ENCODE measurements at regions not wholly inside any gene's neighbourhood (a gene's known extent, or its start where the extent isn't known, plus 50 kb on each side); places are given as distances from the start of the nearest gene placed in this dataset.
"Not testable (repeated sequence)": the region's sequence is repeated elsewhere in the genome, so short reads cannot be mapped to it uniquely, and the experiment has no call there.

DNA sequence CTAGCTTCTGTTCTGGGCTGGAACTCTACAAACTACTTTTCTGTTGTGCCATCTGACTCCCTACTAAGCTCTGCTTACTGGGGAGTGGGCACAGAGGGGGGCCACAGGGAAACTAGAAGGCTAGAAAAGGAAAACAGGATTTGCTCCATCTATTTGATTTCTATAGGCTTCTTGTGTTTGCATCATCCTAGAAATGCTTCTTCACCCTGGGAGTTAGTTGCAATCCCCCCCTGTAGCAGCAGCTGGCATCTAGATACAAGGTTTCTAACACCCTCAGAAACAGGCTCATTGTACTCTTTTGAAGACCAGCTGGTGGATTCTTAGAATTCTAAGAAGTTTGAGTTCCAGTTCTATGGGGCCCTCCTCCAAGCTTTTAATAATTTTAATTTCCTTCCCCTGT lies 213.4 kb downstream of the TMA16 start:
- Histone ChIP-seq H3K4me2 (no peak overlapping the region), H3K4me3 (no peak overlapping the region), H3K4me1 (no peaks in the 10 kb centered on the region), H3K9me3 (no peaks in the 10 kb centered on the region), H3K27ac (no peak overlapping the region)
- TF ChIP-seq BHLHE40 (IDR thresholded peaks at IDR 0.05; ENCODE audit: low read depth, low read length) (no peak), FOXS1 (CRISPR knock-in tag; IDR thresholded peaks at IDR 0.05) (no peak), HOXB13 (CRISPR knock-in tag; IDR thresholded peaks at IDR 0.05; ENCODE audit: low read depth) (no peak), CBX8 (IDR thresholded peaks at IDR 0.05) (no peak), MAFK (IDR thresholded peaks at IDR 0.05; ENCODE audit: partially characterized antibody) (no peak), RCOR1 (IDR thresholded peaks at IDR 0.05; ENCODE audit: low read depth, low read length) (no peak), CEBPB (IDR thresholded peaks at IDR 0.05) (no peak), JUN (IDR thresholded peaks at IDR 0.05) (no peak), TP53 (CRISPR knock-in tag; IDR thresholded peaks at IDR 0.05) (no peak), RAD21 (conservative IDR thresholded peaks at IDR 0.05 in 1 of 2, IDR thresholded peaks at IDR 0.05 in 1 of 2) (no peak), SREBF2 (IDR thresholded peaks at IDR 0.05) (no peak), PHF8 (IDR thresholded peaks at IDR 0.05; ENCODE audit: borderline replicate concordance, low read depth) (no peak), MYC (IDR thresholded peaks at IDR 0.05; ENCODE audit: borderline replicate concordance, low read length) (no peak)
- TF ChIP-seq, protein P1, sequence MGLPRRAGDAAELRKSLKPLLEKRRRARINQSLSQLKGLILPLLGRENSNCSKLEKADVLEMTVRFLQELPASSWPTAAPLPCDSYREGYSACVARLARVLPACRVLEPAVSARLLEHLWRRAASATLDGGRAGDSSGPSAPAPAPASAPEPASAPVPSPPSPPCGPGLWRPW (IDR thresholded peaks at IDR 0.05), result no peak
- TF ChIP-seq, protein P2, sequence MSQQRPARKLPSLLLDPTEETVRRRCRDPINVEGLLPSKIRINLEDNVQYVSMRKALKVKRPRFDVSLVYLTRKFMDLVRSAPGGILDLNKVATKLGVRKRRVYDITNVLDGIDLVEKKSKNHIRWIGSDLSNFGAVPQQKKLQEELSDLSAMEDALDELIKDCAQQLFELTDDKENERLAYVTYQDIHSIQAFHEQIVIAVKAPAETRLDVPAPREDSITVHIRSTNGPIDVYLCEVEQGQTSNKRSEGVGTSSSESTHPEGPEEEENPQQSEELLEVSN (IDR thresholded peaks at IDR 0.05; ENCODE audit: borderline replicate concordance, low read depth), result no peak
- ChIA-PET CTCF (no interaction called here), POLR2A (no interaction called here)
- ATAC-seq, result no peak
- no peak for DNase-seq (ENCODE audit: low read depth in 1 of 2, low spot score in 1 of 2)
- FAIRE-seq, result no peak

DNA sequence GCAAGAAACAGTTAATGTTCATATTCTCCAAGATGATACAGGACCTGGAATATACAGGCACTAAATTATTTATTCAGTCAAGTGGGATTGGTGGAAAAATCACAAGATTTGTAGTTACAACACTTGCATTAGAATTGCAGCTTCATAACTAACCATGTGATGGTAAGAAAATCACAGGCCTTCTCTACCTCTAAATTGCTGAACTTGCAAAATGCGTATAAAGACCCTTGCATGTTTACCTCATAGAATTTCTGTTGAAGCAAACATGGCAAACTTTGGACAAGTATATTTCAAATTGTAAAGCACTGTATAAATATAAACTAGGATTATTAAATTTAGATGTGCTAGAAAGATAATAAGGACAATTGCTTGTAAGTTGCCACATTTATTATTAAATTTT lies 215.1 kb downstream of the TMA16 start:
- FAIRE-seq, result no peak

DNA sequence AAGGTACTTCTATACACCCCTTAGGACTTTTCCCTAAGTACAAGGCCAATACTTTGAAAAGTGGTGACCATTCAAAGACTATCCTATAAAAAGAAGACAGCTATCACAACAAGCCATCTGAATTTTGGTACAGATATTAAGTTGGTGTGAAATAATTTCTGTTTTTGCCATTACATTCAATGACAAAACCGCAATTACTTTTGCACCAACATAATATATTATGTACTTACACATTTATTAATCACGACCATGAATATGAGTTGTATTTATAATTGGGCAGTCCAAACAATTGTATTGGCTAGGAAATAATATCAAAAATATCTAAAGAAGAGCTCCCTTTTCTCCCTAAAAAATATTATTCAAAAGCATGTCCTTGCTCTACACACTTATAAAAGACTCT lies 215.7 kb downstream of the TMA16 start:
- 4% methylated on average over 2 of the region's 2 CpGs for whole genome bisulfite sequencing (ENCODE audit: missing lambda C conversion rate)
- Histone ChIP-seq H3K4me2 (no peak overlapping the region), H3K9me3 (no peaks in the 10 kb centered on the region), H3K4me1 (no peaks in the 10 kb centered on the region), H3K27ac (no peak overlapping the region), H3K4me3 (no peak overlapping the region)
- ATAC-seq (no peak), DNase-seq (ENCODE audit: low read depth in 1 of 2, low spot score in 1 of 2) (no peak), FAIRE-seq (no peak)
- CTCF ChIA-PET, result no interaction called here
- no peak for TF ChIP-seq EHMT2 (IDR thresholded peaks at IDR 0.05; ENCODE audit: low read depth)
- no peak for TF ChIP-seq HOXB5 (CRISPR knock-in tag; IDR thresholded peaks at IDR 0.05)
- TF ChIP-seq, protein P3, sequence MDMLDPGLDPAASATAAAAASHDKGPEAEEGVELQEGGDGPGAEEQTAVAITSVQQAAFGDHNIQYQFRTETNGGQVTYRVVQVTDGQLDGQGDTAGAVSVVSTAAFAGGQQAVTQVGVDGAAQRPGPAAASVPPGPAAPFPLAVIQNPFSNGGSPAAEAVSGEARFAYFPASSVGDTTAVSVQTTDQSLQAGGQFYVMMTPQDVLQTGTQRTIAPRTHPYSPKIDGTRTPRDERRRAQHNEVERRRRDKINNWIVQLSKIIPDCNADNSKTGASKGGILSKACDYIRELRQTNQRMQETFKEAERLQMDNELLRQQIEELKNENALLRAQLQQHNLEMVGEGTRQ (IDR thresholded peaks at IDR 0.05), result no peak
- no peak for TF ChIP-seq HOXB13 (CRISPR knock-in tag; IDR thresholded peaks at IDR 0.05; ENCODE audit: low read depth)
- TF ChIP-seq, protein P4, sequence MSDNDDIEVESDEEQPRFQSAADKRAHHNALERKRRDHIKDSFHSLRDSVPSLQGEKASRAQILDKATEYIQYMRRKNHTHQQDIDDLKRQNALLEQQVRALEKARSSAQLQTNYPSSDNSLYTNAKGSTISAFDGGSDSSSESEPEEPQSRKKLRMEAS (IDR thresholded peaks at IDR 0.05), result no peak
- no peak for TF ChIP-seq CBX8 (IDR thresholded peaks at IDR 0.05)
- no peak for TF ChIP-seq KDM5A (IDR thresholded peaks at IDR 0.05)
- no peak for TF ChIP-seq POLR2A (IDR thresholded peaks at IDR 0.05; ENCODE audit: low read length)
- TF ChIP-seq, protein P5, sequence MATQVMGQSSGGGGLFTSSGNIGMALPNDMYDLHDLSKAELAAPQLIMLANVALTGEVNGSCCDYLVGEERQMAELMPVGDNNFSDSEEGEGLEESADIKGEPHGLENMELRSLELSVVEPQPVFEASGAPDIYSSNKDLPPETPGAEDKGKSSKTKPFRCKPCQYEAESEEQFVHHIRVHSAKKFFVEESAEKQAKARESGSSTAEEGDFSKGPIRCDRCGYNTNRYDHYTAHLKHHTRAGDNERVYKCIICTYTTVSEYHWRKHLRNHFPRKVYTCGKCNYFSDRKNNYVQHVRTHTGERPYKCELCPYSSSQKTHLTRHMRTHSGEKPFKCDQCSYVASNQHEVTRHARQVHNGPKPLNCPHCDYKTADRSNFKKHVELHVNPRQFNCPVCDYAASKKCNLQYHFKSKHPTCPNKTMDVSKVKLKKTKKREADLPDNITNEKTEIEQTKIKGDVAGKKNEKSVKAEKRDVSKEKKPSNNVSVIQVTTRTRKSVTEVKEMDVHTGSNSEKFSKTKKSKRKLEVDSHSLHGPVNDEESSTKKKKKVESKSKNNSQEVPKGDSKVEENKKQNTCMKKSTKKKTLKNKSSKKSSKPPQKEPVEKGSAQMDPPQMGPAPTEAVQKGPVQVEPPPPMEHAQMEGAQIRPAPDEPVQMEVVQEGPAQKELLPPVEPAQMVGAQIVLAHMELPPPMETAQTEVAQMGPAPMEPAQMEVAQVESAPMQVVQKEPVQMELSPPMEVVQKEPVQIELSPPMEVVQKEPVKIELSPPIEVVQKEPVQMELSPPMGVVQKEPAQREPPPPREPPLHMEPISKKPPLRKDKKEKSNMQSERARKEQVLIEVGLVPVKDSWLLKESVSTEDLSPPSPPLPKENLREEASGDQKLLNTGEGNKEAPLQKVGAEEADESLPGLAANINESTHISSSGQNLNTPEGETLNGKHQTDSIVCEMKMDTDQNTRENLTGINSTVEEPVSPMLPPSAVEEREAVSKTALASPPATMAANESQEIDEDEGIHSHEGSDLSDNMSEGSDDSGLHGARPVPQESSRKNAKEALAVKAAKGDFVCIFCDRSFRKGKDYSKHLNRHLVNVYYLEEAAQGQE (IDR thresholded peaks at IDR 0.05), result no peak
- TF ChIP-seq ZFP36 (IDR thresholded peaks at IDR 0.05; ENCODE audit: borderline replicate concordance, partially characterized antibody), result no peak
- POLR2A ChIA-PET, result no interaction called here

More for the DNA sequence above, 215.1 kb downstream of the TMA16 start:
- TF ChIP-seq MAFK (IDR thresholded peaks at IDR 0.05; ENCODE audit: partially characterized antibody) (peak; percentile 83), RNF2 (IDR thresholded peaks at IDR 0.05; ENCODE audit: borderline replicate concordance, low read depth) (no peak)
- DNase-seq (ENCODE audit: low read depth in 1 of 2, low spot score in 1 of 2) (no peak), ATAC-seq (no peak)
- WGBS (ENCODE audit: missing lambda C conversion rate), result 87% methylated on average over 1 of the region's 1 CpG
- no peak overlapping the region for H3K27ac ChIP-seq
- ChIA-PET POLR2A (no interaction called here), CTCF (no interaction called here)
- H3K9me3 ChIP-seq, result no peaks in the 10 kb centered on the region
- H3K4me3 ChIP-seq, result no peak overlapping the region
- H3K4me1 ChIP-seq, result no peaks in the 10 kb centered on the region
- H3K4me2 ChIP-seq, result no peak overlapping the region

DNA sequence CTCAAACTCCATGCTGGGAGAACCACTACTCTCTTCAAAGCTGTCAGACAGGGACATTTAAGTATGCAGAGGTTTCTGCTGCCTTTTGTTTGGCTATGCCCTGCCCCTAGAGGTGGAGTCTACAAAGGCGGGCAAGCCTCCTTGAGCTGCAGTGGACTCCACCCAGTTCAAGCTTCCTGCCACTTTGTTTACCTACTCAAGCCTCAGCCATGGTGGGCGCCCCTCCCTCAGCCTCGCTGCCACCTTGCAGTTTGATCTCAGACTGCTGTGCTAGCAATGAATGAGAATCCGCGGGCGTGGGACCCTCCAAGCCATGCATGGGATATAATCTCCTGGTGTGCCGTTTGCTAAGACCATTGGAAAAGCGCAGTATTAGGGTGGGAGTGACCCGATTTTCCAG lies 230.0 kb downstream of the TMA16 start:
- WGBS (ENCODE audit: missing lambda C conversion rate), result 25% methylated on average over 4 of the region's 9 CpGs
- H3K4me1 ChIP-seq; H3K27ac ChIP-seq; H3K4me2 ChIP-seq; ATAC-seq; CTCF ChIA-PET; H3K9me3 ChIP-seq; POLR2A ChIA-PET; FAIRE-seq; H3K4me3 ChIP-seq; DNase-seq (ENCODE audit: low read depth in 1 of 2, low spot score in 1 of 2): not testable (repeated sequence)

Data from A549 (cell line).